RPMI8226 (cell line): ENCODE measurements at regions not wholly inside any gene's neighbourhood (a gene's known extent, or its start where the extent isn't known, plus 50 kb on each side); places are given as distances from the start of the nearest gene placed in this dataset.

Experiments used
- DNase-seq: peaks from one replicate; pipeline ENCODE4 v3.0.0-alpha.2; 2015

DNA sequence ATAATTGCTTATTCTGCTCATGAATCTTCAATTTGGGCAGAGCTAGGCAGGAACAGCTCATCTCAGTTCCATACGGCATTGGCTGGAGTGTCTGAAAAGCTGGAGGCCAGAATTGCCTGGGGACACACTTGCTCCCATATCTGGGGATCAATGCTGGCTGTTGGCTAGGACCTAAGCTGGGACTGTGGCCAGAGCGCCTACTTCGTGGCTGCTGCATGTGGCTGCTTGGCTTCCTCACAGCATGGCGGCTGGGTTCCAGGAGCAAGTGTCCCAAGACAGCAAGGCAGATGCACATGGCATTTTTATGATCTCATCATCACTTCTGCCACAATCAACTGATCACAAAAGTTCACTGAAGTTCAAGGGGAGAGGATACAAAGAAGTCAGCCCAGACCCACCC is 200.2 kb downstream of the TTC8 start:
- DNase-seq: no peak

DNA sequence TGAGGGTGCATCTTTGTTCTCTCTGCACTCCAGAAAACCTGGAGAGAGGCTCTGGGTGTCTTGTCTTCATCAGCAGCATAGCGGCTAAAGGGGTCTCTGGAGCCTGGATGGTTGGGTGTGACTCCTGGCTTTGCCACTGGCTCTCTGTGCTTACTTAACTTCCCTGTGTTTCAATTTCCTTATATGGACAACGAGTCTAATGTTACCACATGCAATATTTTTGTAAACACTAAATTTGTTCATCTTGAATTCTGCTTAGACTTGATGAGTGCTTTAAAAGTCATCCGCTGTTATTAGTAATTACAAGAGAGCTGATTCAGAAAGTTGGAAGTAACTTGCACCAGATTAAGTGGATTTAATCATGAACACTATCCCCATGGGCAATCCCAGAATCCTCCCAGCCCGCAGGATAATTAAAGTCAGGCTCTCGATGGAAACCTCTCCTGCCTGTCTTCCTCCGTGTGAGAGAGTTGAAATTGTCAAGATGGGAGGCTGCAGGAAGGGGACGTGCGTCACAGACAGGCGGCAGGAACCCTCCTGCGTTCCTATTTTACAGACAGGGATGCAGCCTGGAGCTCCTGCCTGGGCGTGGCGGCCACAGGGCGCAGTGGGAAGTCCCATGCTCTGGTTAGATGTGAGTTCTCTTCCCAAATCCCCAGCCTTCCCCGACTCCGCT is 201.2 kb downstream of the TTC8 start:
- DNase-seq: no peak

GRCh38 chr14:89027097-89027740 is 202.8 kb downstream of the TTC8 start:
- DNase-seq: peak; percentile 30

DNA sequence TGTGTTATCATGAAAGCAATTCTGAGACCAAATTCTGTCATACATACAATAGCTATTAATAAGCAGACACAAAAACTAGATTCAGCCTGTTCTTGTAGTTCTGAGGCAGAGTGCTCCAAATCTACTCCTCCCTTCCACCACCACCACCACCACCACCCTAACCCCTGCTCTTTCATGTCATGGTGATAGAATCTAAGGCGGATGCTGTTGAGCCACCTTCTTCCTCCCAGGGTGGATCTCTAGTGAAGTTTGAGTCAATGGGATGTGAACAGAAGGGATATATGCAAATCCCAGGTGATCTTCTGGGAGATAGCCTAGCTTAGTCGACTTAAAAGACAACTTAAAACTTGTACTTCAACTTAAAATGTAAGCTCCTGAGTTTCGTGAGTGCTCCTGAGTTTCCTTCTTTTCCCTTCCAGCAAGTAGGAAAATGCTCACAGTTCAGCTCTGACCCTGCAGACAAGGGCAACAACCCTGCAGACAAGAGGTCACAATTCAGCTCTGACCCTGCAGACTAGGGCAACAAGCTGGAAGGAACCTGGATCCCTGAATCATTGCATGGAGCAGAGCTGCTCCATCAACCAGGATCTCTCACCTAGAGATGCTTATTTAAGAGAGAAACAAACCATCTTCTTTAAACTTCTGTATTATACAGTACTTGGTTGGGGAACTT is 204.1 kb downstream of the TTC8 start:
- DNase-seq: no peak

DNA sequence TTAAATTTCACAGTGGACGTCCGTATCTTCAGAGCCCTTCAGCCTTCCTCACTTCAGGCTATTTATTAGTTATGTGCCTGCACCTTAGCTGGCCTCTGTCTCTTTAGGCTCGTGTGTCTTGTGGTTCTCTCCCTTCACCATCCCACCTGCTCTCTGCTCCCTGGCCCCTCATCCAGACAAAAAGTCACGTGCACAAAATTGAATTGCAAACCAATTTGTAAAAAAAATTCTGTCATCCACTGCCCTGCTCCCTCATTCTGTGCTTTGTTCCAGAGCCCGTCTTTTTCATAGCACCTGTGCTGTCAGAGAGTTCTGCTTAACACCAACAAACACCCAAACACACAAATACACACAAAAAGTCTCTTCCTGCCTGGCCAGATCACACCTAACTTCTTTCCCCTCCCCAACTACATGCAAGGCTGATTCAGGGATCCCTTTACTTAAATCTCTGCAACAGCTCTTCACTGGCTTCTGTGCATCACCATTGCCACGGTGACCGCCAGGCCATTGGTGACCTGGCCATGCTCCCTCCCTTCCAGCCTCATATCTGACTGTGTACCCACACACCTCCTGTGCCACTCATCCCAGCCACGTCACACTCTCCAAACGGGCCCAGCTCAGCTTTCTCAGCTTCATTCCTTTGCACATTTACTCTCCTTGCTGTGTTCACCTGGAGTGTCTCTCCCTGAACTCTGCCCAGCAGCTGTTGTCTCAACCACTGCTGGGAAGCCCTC is 205.7 kb downstream of the TTC8 start:
- DNase-seq: no peak

DNA sequence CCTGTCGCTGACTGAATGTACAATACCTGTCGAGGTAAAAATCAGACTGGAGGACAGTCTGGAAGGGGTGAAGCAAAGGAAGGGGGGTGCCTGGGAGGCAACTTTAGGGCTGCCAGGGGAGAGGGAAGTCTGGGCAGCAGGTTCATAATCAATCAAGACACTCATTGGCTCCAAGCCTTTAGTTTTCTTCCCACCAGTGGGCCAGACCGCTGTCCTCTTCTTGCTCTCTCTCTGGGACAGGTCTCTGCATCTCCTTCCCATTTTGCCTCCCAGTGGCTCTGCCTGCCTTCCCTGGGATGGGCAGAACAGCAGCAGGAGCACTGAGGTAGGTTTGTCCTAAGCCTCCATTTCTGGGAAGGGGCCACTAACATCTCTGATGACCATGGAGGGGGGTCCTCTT is 206.5 kb downstream of the TTC8 start:
- no peak for DNase-seq

- no peak for DNase-seq
Measured at GRCh38 chr14:89032086-89032649, 207.7 kb downstream of the TTC8 start.

GRCh38 chr14:89033756-89034155 is 209.3 kb downstream of the TTC8 start:
- no peak for DNase-seq

GRCh38 chr14:89036371-89036770 is 211.9 kb downstream of the TTC8 start:
- DNase-seq: no peak

DNA sequence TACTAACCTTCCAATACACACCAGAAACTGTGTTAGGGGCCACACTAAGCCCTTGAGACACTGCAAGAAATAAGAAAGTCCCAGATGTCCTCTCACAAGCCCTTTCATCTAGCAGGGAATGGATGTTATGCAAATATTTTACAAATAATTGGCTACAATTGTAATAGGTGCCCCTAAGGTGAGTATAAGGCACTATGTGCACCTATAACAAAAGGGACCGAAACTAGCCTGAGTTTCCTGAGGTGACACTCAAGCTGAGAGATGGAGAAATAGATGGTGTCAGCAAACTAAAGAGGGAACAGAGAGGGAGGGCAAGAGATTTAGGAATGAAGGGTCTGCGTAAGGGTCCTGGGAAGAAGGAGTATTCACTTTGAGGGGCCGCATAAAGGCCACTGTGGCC is 212.6 kb downstream of the TTC8 start:
- no peak for DNase-seq

GRCh38 chr14:89040080-89040459 is 215.6 kb downstream of the TTC8 start:
- no peak for DNase-seq

GRCh38 chr14:89040460-89041256 is 216.2 kb downstream of the TTC8 start:
- peak; percentile 56 for DNase-seq

DNA sequence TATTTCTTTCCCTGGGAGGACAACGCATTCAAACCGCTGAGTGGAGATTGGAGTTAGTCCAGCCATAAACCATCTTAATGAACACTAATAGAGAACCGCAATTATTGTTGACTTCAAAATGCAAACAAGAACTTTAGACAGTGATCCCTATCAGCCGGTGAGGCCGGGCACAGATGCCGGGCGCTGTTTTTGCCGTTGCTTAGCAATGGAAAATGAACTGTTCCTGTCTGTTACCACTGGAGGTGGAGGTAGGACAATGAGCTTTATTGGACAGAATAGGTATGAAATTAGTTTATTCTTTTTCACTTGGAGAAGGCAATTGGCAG is 216.8 kb downstream of the TTC8 start:
- DNase-seq: no peak

DNA sequence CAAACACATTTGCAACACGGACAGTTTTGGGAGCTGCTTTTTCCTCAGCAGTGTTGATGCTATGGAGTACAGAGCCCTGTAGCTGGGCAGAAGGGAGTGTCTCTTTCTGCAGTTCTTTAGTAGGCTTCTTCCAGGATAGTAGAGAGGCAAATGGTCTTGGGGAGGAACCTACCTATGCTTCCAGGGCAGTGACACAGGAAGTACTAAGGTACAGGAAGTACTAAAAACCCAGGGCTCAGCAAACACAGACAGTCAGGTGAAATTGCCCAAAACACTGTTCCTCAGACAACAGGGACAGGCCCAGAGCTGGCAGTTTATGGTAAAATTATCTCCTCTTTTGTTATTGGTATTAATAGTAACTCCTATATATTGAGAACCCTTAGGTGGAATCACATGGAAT is 217.6 kb downstream of the TTC8 start:
- no peak for DNase-seq

DNA sequence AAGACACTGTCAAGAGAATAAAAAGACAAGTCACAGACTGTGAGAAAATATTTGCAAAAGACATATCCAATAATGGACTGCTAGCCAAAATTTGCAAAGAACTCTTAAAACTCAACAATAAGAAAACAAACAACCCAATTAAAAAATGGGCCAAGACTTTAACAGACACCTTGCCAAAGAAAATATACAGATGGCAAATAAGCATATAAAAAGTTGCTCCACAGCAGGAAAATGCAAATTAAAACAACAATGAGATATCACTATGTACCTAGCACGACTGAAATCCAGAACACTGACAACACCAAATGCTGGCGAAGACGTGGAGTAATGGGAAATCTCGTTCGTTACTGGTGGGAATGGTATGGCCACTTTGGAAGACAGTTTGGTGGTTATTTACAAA is 228.9 kb downstream of the TTC8 start:
- DNase-seq: no peak

DNA sequence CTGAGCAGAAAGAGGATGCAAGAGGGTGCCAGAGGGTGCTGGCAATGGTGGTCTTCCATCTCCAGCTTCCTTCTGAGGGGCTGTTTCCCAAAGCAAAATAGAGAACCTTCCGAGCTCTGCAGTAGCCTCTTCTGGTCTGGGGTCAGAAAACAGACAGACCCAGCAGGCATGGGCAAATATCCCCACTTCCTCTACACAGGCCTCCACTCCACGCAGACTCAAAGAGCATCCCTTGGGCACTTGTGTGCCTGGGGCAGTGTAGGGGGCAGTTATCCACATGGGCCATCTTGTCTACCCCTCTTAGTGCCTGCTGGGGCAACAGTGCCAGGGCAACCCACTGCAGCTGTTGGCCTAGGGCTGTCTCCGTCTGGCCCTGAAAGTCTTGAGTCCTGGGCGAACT is 231.9 kb downstream of the TTC8 start:
- DNase-seq: no peak

DNA sequence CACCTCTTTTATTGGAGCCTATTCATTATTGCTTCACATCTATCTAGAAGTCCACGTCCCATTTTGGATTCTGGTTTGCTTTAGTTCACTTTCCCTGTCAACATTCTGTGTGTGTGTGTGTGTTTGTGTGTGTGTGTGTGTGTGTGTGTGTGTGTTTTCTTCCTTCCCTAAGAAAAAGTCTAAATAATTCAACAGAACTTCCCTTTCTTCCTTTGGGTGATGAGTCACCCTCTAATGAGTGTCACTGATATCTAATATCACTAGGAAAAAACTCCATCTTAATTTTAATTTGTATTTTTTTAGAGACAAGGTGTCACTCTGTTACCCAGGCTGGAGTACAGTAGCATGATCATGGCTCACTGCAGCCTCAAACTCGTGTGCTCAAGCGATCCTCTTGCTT is 234.2 kb downstream of the TTC8 start:
- no peak for DNase-seq

- DNase-seq: no peak
Measured at GRCh38 chr14:89060191-89060590, 235.7 kb downstream of the TTC8 start.

- DNase-seq: no peak
Measured at GRCh38 chr14:89061696-89062095, 237.2 kb downstream of the TTC8 start.

DNA sequence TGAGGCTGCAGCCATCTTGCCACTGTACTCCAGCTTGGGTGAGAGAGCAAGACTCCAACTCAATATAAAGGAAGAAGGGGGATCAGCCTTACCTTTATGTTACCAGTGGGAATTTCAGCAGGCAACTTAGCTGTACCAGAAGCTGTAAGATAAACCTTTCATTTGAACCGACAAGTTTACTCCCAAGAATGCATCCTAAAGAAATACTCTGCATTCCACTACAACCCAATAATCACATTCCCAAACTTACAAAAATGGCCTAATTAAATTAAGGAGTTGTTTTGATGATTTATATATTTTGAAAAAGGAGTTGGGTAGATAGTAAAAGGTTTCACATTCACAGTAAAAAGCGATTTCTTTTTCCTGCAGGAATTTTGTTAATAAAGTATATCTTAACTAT is 241.4 kb downstream of the TTC8 start:
- no peak for DNase-seq

- DNase-seq: no peak
Measured at GRCh38 chr14:89067293-89067972, 243.0 kb downstream of the TTC8 start.
